HAP-1 (cell line): ENCODE measurements at regions not wholly inside any gene's neighbourhood (a gene's known extent, or its start where the extent isn't known, plus 50 kb on each side); places are given as distances from the start of the nearest gene placed in this dataset.
A peak's percentile ranks its signal among the peaks of the same experiment; 100 is the strongest.

ENCODE experiments used
- DNase-seq, 2 experiments: peaks; one replicate each; pipeline ENCODE4 v3.0.0-alpha.2; 2016 to 2020; ENCODE audit warnings: low spot score in 2 of 2
- H3K27me3 ChIP-seq: fragments of 250-450 bp; sonication (Bioruptor Pico); 2 replicates; pipeline ENCODE4 v1.5.1; 2020; ENCODE audit warnings: low read depth, mild to moderate bottlenecking, moderate library complexity
- H3K36me3 ChIP-seq: fragments of 250-450 bp; sonication (Bioruptor Pico); replicated peaks from 2 replicates; pipeline ENCODE4 v1.5.1; 2020; ENCODE audit warnings: mild to moderate bottlenecking
- H3K4me1 ChIP-seq: fragments of 250-450 bp; sonication (Bioruptor Pico); 2 replicates; pipeline ENCODE4 v1.5.1; 2020; ENCODE audit warnings: mild to moderate bottlenecking
- H3K4me3 ChIP-seq: fragments of 250-450 bp; sonication (Bioruptor Pico); 2 replicates; pipeline ENCODE4 v1.5.1; 2020; ENCODE audit warnings: mild to moderate bottlenecking, moderate library complexity
- H3K9me3 ChIP-seq: fragments of 250-450 bp; sonication (Bioruptor Pico); 2 replicates; pipeline ENCODE4 v1.5.1; 2020; ENCODE audit warnings: mild to moderate bottlenecking, moderate library complexity
- in situ Hi-C: fragments of 300-500 bp; cut with MboI; formaldehyde crosslinking; loops from 3 replicates; pipeline ENCODE4 v1.14.3; 2020; ENCODE audit warnings: low sequenced_read_pairs, inconsistent platforms, mixed read lengths

GRCh38 chr3:10574101-10574620 is 68.8 kb upstream of the ATP2B2 start:
- no peak for DNase-seq
- H3K9me3 ChIP-seq, result no peaks in the 10 kb centered on the region
- H3K27me3 ChIP-seq, result peaks cover 4% of the 10 kb centered on the region
- in situ Hi-C loops, result no loop called here
- H3K4me3 ChIP-seq, result no peak overlapping the region
- H3K4me1 ChIP-seq, result no peaks in the 10 kb centered on the region
- H3K36me3 ChIP-seq, result no peaks in the 10 kb centered on the region

GRCh38 chr3:10575601-10576160 is 70.3 kb upstream of the ATP2B2 start:
- no peak for DNase-seq
- Histone ChIP-seq H3K9me3 (no peaks in the 10 kb centered on the region), H3K4me1 (no peaks in the 10 kb centered on the region), H3K27me3 (peaks cover 4% of the 10 kb centered on the region; the same call in 1 of the 2 replicates), H3K36me3 (no peaks in the 10 kb centered on the region), H3K4me3 (no peak overlapping the region)
- in situ Hi-C loops, result no loop called here

GRCh38 chr3:10577486-10577885 is 72.1 kb upstream of the ATP2B2 start:
- H3K9me3 ChIP-seq, result no peaks in the 10 kb centered on the region
- DNase-seq, result no peak
- no peaks in the 10 kb centered on the region for H3K4me1 ChIP-seq
- H3K4me3 ChIP-seq, result no peak overlapping the region
- peaks cover 4% of the 10 kb centered on the region; the same call in 1 of the 2 replicates for H3K27me3 ChIP-seq
- in situ Hi-C loops, result no loop called here
- no peaks in the 10 kb centered on the region for H3K36me3 ChIP-seq

GRCh38 chr3:10580426-10580825 is 75.0 kb upstream of the ATP2B2 start:
- Histone ChIP-seq H3K4me1 (no peaks in the 10 kb centered on the region), H3K9me3 (no peaks in the 10 kb centered on the region), H3K27me3 (0 out of 2 replicates have a peak, but pooled peaks cover 7% of the 10 kb centered on the region), H3K4me3 (no peak overlapping the region), H3K36me3 (no peaks in the 10 kb centered on the region)
- in situ Hi-C loops, result no loop called here
- no peak for DNase-seq

GRCh38 chr3:10581251-10581650 is 75.9 kb upstream of the ATP2B2 start:
- no peaks in the 10 kb centered on the region for H3K4me1 ChIP-seq
- no peak overlapping the region for H3K4me3 ChIP-seq
- in situ Hi-C loops, result no loop called here
- H3K9me3 ChIP-seq, result no peaks in the 10 kb centered on the region
- H3K36me3 ChIP-seq, result no peaks in the 10 kb centered on the region
- H3K27me3 ChIP-seq, result 0 out of 2 replicates have a peak, but pooled peaks cover 7% of the 10 kb centered on the region
- DNase-seq, result no peak

GRCh38 chr3:10581716-10582115 is 76.3 kb upstream of the ATP2B2 start:
- in situ Hi-C loops, result no loop called here
- DNase-seq, result no peak
- Histone ChIP-seq H3K4me3 (no peak overlapping the region), H3K36me3 (no peaks in the 10 kb centered on the region), H3K4me1 (no peaks in the 10 kb centered on the region), H3K9me3 (no peaks in the 10 kb centered on the region), H3K27me3 (peaks cover 9% of the 10 kb centered on the region; the same call in 1 of the 2 replicates)

GRCh38 chr3:10582733-10583132 is 77.3 kb upstream of the ATP2B2 start:
- DNase-seq, result no peak
- no peaks in the 10 kb centered on the region for H3K4me1 ChIP-seq
- peaks cover 9% of the 10 kb centered on the region; the same call in 1 of the 2 replicates for H3K27me3 ChIP-seq
- no peaks in the 10 kb centered on the region for H3K36me3 ChIP-seq
- no peak overlapping the region for H3K4me3 ChIP-seq
- in situ Hi-C loops, result no loop called here
- H3K9me3 ChIP-seq, result no peaks in the 10 kb centered on the region

- H3K9me3 ChIP-seq, result no peaks in the 10 kb centered on the region
These were observed 78.7 kb upstream of the ATP2B2 start for GRCh38 chr3:10583798-10584708.

GRCh38 chr3:10585945-10586344 is 80.6 kb upstream of the ATP2B2 start:
- H3K27me3 ChIP-seq, result peaks cover 9% of the 10 kb centered on the region; the same call in 1 of the 2 replicates
- in situ Hi-C loops, result no loop called here
- H3K4me1 ChIP-seq, result no peaks in the 10 kb centered on the region
- H3K36me3 ChIP-seq, result no peaks in the 10 kb centered on the region
- no peak overlapping the region for H3K4me3 ChIP-seq
- no peaks in the 10 kb centered on the region for H3K9me3 ChIP-seq
- no peak for DNase-seq

More at GRCh38 chr3:10583798-10584708, 78.7 kb upstream of the ATP2B2 start:
- DNase-seq, result no peak
- no peak overlapping the region for H3K4me3 ChIP-seq
- H3K4me1 ChIP-seq, result no peaks in the 10 kb centered on the region
- in situ Hi-C loops, result no loop called here
- H3K36me3 ChIP-seq, result no peaks in the 10 kb centered on the region
- H3K27me3 ChIP-seq, result peaks cover 9% of the 10 kb centered on the region; the same call in 1 of the 2 replicates

- no peaks in the 10 kb centered on the region for H3K36me3 ChIP-seq
- DNase-seq, result peak; percentile 72 to 89
- H3K4me1 ChIP-seq, result no peaks in the 10 kb centered on the region
- in situ Hi-C loops, result no loop called here
- no peaks in the 10 kb centered on the region; the same call in 1 of the 2 replicates for H3K27me3 ChIP-seq
- H3K9me3 ChIP-seq, result no peaks in the 10 kb centered on the region
- no peak overlapping the region for H3K4me3 ChIP-seq
These were observed 89.5 kb upstream of the ATP2B2 start for GRCh38 chr3:10594915-10595314.

GRCh38 chr3:10596746-10597448 is 91.5 kb upstream of the ATP2B2 start:
- H3K36me3 ChIP-seq, result no peaks in the 10 kb centered on the region
- H3K9me3 ChIP-seq, result no peaks in the 10 kb centered on the region
- no peaks in the 10 kb centered on the region for H3K4me1 ChIP-seq
- in situ Hi-C loops, result no loop called here
- H3K27me3 ChIP-seq, result peaks cover 4% of the 10 kb centered on the region
- DNase-seq, result no peak
- no peak overlapping the region for H3K4me3 ChIP-seq

- in situ Hi-C loops, result no loop called here
- peaks cover 4% of the 10 kb centered on the region for H3K27me3 ChIP-seq
These were observed 92.3 kb upstream of the ATP2B2 start for GRCh38 chr3:10597733-10598132.

GRCh38 chr3:10599017-10599416 is 93.6 kb upstream of the ATP2B2 start:
- no peak for DNase-seq
- Histone ChIP-seq H3K9me3 (no peaks in the 10 kb centered on the region), H3K27me3 (peaks cover 4% of the 10 kb centered on the region), H3K4me1 (no peaks in the 10 kb centered on the region), H3K4me3 (no peak overlapping the region), H3K36me3 (no peaks in the 10 kb centered on the region)
- in situ Hi-C loops, result no loop called here

More at GRCh38 chr3:10597733-10598132, 92.3 kb upstream of the ATP2B2 start:
- no peak overlapping the region for H3K4me3 ChIP-seq
- H3K4me1 ChIP-seq, result no peaks in the 10 kb centered on the region
- no peak for DNase-seq
- no peaks in the 10 kb centered on the region for H3K9me3 ChIP-seq
- H3K36me3 ChIP-seq, result no peaks in the 10 kb centered on the region
